ENCODE measurements at regions not wholly inside any gene's neighbourhood (a gene's known extent, or its start where the extent isn't known, plus 50 kb on each side); places are given as distances from the start of the nearest gene placed in this dataset.

- H3K9me3 Mint-ChIP-seq: no peaks in the 10 kb centered on the region
- no peaks in the 10 kb centered on the region for H3K4me1 Mint-ChIP-seq
- H3K36me3 Mint-ChIP-seq (ENCODE audit: low read depth): no peaks in the 10 kb centered on the region
- CTCF ChIA-PET: no interaction called here
- H3K27ac Mint-ChIP-seq: no peak overlapping the region
- H3K27me3 Mint-ChIP-seq: peaks cover 47% of the 10 kb centered on the region
- no peak for DNase-seq
- POLR2A ChIA-PET: no interaction called here
- no peak overlapping the region for H3K4me3 Mint-ChIP-seq
These were observed 147.8 kb downstream of the EDN3 start for GRCh38 chr20:59448196-59448595.

- no peak overlapping the region for H3K27ac Mint-ChIP-seq
- POLR2A ChIA-PET: no interaction called here
- no peaks in the 10 kb centered on the region for H3K36me3 Mint-ChIP-seq (ENCODE audit: low read depth)
- CTCF ChIA-PET: no interaction called here
- no peaks in the 10 kb centered on the region for H3K9me3 Mint-ChIP-seq
- no peak overlapping the region for H3K4me3 Mint-ChIP-seq
- H3K27me3 Mint-ChIP-seq: peaks cover 41% of the 10 kb centered on the region
- DNase-seq: no peak
- H3K4me1 Mint-ChIP-seq: no peaks in the 10 kb centered on the region
These were observed 148.5 kb downstream of the EDN3 start for GRCh38 chr20:59448851-59449444.

GRCh38 chr20:59451066-59451630 lies 150.7 kb downstream of the EDN3 start:
- no peak for DNase-seq
- CTCF ChIA-PET: no interaction called here

GRCh38 chr20:59451641-59452040 lies 151.2 kb downstream of the EDN3 start:
- CTCF ChIA-PET: no interaction called here
- Mint-ChIP-seq H3K27me3 (peaks cover 22% of the 10 kb centered on the region), H3K4me3 (no peak overlapping the region), H3K27ac (no peak overlapping the region), H3K36me3 (ENCODE audit: low read depth) (no peaks in the 10 kb centered on the region), H3K9me3 (no peaks in the 10 kb centered on the region), H3K4me1 (no peaks in the 10 kb centered on the region)
- POLR2A ChIA-PET: no interaction called here
- DNase-seq: no peak

More at GRCh38 chr20:59451066-59451630, 150.7 kb downstream of the EDN3 start:
- Mint-ChIP-seq H3K9me3 (no peaks in the 10 kb centered on the region), H3K4me1 (no peaks in the 10 kb centered on the region), H3K36me3 (ENCODE audit: low read depth) (no peaks in the 10 kb centered on the region), H3K27me3 (peaks cover 26% of the 10 kb centered on the region), H3K27ac (no peak overlapping the region), H3K4me3 (no peak overlapping the region)
- POLR2A ChIA-PET: no interaction called here

GRCh38 chr20:59452856-59453255 lies 151.5 kb upstream of the PHACTR3 start:
- H3K36me3 Mint-ChIP-seq (ENCODE audit: low read depth): no peaks in the 10 kb centered on the region
- no peaks in the 10 kb centered on the region for H3K9me3 Mint-ChIP-seq
- POLR2A ChIA-PET: no interaction called here
- no peak for DNase-seq
- H3K4me1 Mint-ChIP-seq: no peaks in the 10 kb centered on the region
- CTCF ChIA-PET: interaction anchor here (1.5 kb wide), 1 partner anchor 12 kb away, joined by 3 read pairs; no protein-coding TSS in a partner anchor
- no peak overlapping the region for H3K4me3 Mint-ChIP-seq
- no peak overlapping the region for H3K27ac Mint-ChIP-seq
- H3K27me3 Mint-ChIP-seq: peaks cover 14% of the 10 kb centered on the region

GRCh38 chr20:59453759-59454560 lies 150.4 kb upstream of the PHACTR3 start:
- Mint-ChIP-seq H3K36me3 (ENCODE audit: low read depth) (no peaks in the 10 kb centered on the region), H3K4me3 (no peak overlapping the region), H3K4me1 (no peaks in the 10 kb centered on the region), H3K27me3 (peaks cover 9% of the 10 kb centered on the region), H3K9me3 (no peaks in the 10 kb centered on the region), H3K27ac (no peak overlapping the region)
- no peak for DNase-seq
- ChIA-PET CTCF (interaction anchor here (1.5 kb wide), 1 partner anchor 13 kb away, joined by 3 read pairs; no protein-coding TSS in a partner anchor), POLR2A (no interaction called here)

GRCh38 chr20:59455402-59456341 lies 148.7 kb upstream of the PHACTR3 start:
- no peak overlapping the region for H3K4me3 Mint-ChIP-seq
- peaks cover 2% of the 10 kb centered on the region for H3K27me3 Mint-ChIP-seq
- H3K9me3 Mint-ChIP-seq: no peaks in the 10 kb centered on the region
- ChIA-PET POLR2A (interaction anchor here (0.6 kb wide), 1 partner anchor 1772 kb away, joined by 3 read pairs; no protein-coding TSS in a partner anchor), CTCF (interaction anchor here (0.8 to 1.0 kb wide), 2 partner anchors 30 to 36 kb away, joined by 3 to 4 read pairs; no protein-coding TSS in a partner anchor)
- H3K36me3 Mint-ChIP-seq (ENCODE audit: low read depth): no peaks in the 10 kb centered on the region
- no peaks in the 10 kb centered on the region for H3K4me1 Mint-ChIP-seq
- no peak for DNase-seq
- H3K27ac Mint-ChIP-seq: no peak overlapping the region

- CTCF ChIA-PET: no interaction called here
- peaks cover 2% of the 10 kb centered on the region for H3K27me3 Mint-ChIP-seq
- no peaks in the 10 kb centered on the region for H3K9me3 Mint-ChIP-seq
- no peak overlapping the region for H3K27ac Mint-ChIP-seq
- no peaks in the 10 kb centered on the region for H3K36me3 Mint-ChIP-seq (ENCODE audit: low read depth)
- POLR2A ChIA-PET: no interaction called here
- H3K4me1 Mint-ChIP-seq: no peaks in the 10 kb centered on the region
- DNase-seq: no peak
- no peak overlapping the region for H3K4me3 Mint-ChIP-seq
These were observed 147.7 kb upstream of the PHACTR3 start for GRCh38 chr20:59456342-59457279.

- H3K9me3 Mint-ChIP-seq: no peaks in the 10 kb centered on the region
- H3K4me1 Mint-ChIP-seq: no peaks in the 10 kb centered on the region
- H3K4me3 Mint-ChIP-seq: no peak overlapping the region
- ChIA-PET POLR2A (no interaction called here), CTCF (no interaction called here)
- H3K27me3 Mint-ChIP-seq: peaks cover 2% of the 10 kb centered on the region
- no peak for DNase-seq
- no peaks in the 10 kb centered on the region for H3K36me3 Mint-ChIP-seq (ENCODE audit: low read depth)
- H3K27ac Mint-ChIP-seq: no peak overlapping the region
These were observed 145.7 kb upstream of the PHACTR3 start for GRCh38 chr20:59458645-59459044.

- H3K4me3 Mint-ChIP-seq: no peak overlapping the region
- ChIA-PET POLR2A (no interaction called here), CTCF (interaction anchor here (1.2 kb wide), 1 partner anchor 9 kb away, joined by 3 read pairs; no protein-coding TSS in a partner anchor)
- no peaks in the 10 kb centered on the region for H3K36me3 Mint-ChIP-seq (ENCODE audit: low read depth)
- no peak for DNase-seq
- peaks cover 2% of the 10 kb centered on the region for H3K27me3 Mint-ChIP-seq
- no peaks in the 10 kb centered on the region for H3K9me3 Mint-ChIP-seq
- H3K4me1 Mint-ChIP-seq: no peaks in the 10 kb centered on the region
- H3K27ac Mint-ChIP-seq: no peak overlapping the region
These were observed 144.8 kb upstream of the PHACTR3 start for GRCh38 chr20:59459586-59459985.

GRCh38 chr20:59460352-59460751 lies 144.0 kb upstream of the PHACTR3 start:
- no peaks in the 10 kb centered on the region for H3K36me3 Mint-ChIP-seq (ENCODE audit: low read depth)
- H3K27ac Mint-ChIP-seq: no peak overlapping the region
- H3K9me3 Mint-ChIP-seq: no peaks in the 10 kb centered on the region
- H3K27me3 Mint-ChIP-seq: peaks cover 2% of the 10 kb centered on the region
- POLR2A ChIA-PET: no interaction called here
- H3K4me1 Mint-ChIP-seq: no peaks in the 10 kb centered on the region
- H3K4me3 Mint-ChIP-seq: no peak overlapping the region
- no peak for DNase-seq
- CTCF ChIA-PET: interaction anchor here (1.2 kb wide), 1 partner anchor 8 kb away, joined by 3 read pairs; no protein-coding TSS in a partner anchor

- no peak overlapping the region for H3K27ac Mint-ChIP-seq
- no peaks in the 10 kb centered on the region for H3K36me3 Mint-ChIP-seq (ENCODE audit: low read depth)
- H3K27me3 Mint-ChIP-seq: peaks cover 2% of the 10 kb centered on the region
- ChIA-PET POLR2A (no interaction called here), CTCF (interaction anchor here (0.6 kb wide), 1 partner anchor 898 kb away, joined by 3 read pairs; no protein-coding TSS in a partner anchor)
- no peaks in the 10 kb centered on the region for H3K9me3 Mint-ChIP-seq
- no peak overlapping the region for H3K4me3 Mint-ChIP-seq
- no peaks in the 10 kb centered on the region for H3K4me1 Mint-ChIP-seq
- no peak for DNase-seq
These were observed 142.8 kb upstream of the PHACTR3 start for GRCh38 chr20:59461526-59461925.

Data from activated CD4-positive, alpha-beta T cell treated with anti-CD3 and anti-CD28 coated beads, Interleukin-2, amount 10 ng/mL, durations not matched to agents 7 days and 5 days (primary cell).